GM23248 (cell line): ENCODE measurements at regions not wholly inside any gene's neighbourhood (a gene's known extent, or its start where the extent isn't known, plus 50 kb on each side); places are given as distances from the start of the nearest gene placed in this dataset.

Source experiments
- DNase-seq: peaks from one replicate; pipeline ENCODE4 v3.0.0-alpha.2; 2015
- H2AFZ ChIP-seq: fragments of 200-600 bp; sonication (generic); 2 replicates; pipeline ENCODE4 v1.6.1; 2016; ENCODE audit warnings: antibody characterized with exemption
- H3F3A ChIP-seq: fragments of 200-600 bp; sonication (generic); 2 replicates; pipeline ENCODE4 v1.6.1; 2016; ENCODE audit warnings: mild to moderate bottlenecking, antibody characterized with exemption, mixed run types; ENCODE audit not compliant: insufficient read depth
- H3K27ac ChIP-seq: fragments of 200-600 bp; sonication (generic); 2 replicates; pipeline ENCODE4 v1.5.1; 2016; ENCODE audit warnings: mild to moderate bottlenecking
- H3K27me3 ChIP-seq: fragments of 200-600 bp; sonication (generic); replicated peaks from 2 replicates; pipeline ENCODE4 v1.6.1; 2016; ENCODE audit warnings: mild to moderate bottlenecking; ENCODE audit not compliant: insufficient read depth
- H3K36me3 ChIP-seq: fragments of 200-600 bp; sonication (generic); 2 replicates; pipeline ENCODE4 v1.6.1; 2016; ENCODE audit warnings: low read depth, mild to moderate bottlenecking
- H3K4me1 ChIP-seq: fragments of 200-600 bp; sonication (generic); 2 replicates; pipeline ENCODE4 v1.6.1; 2016; ENCODE audit warnings: mild to moderate bottlenecking; ENCODE audit not compliant: insufficient read depth
- H3K4me2 ChIP-seq: fragments of 200-600 bp; sonication (generic); one replicate; pipeline ENCODE4 v1.6.1; 2016; ENCODE audit warnings: mild to moderate bottlenecking; ENCODE audit not compliant: unreplicated experiment
- H3K4me3 ChIP-seq: fragments of 200-600 bp; sonication (generic); 2 replicates; pipeline ENCODE4 v1.5.1; 2016; ENCODE audit warnings: mild to moderate bottlenecking
- H3K79me2 ChIP-seq: fragments of 200-600 bp; sonication (generic); 2 replicates; pipeline ENCODE4 v1.6.1; 2016; ENCODE audit warnings: mild to moderate bottlenecking; ENCODE audit not compliant: insufficient read depth
- H3K9ac ChIP-seq: fragments of 200-600 bp; sonication (generic); 2 replicates; pipeline ENCODE4 v1.6.1; 2016; ENCODE audit warnings: mild to moderate bottlenecking
- H3K9me2 ChIP-seq: fragments of 200-600 bp; sonication (generic); 2 replicates; pipeline ENCODE4 v1.6.1; 2016; ENCODE audit warnings: mixed run types, mild to moderate bottlenecking, moderate library complexity; ENCODE audit not compliant: insufficient read depth
- H3K9me3 ChIP-seq: fragments of 200-600 bp; sonication (generic); one replicate; pipeline ENCODE4 v1.6.1; 2017; ENCODE audit warnings: low read depth
- H4K20me1 ChIP-seq: fragments of 200-600 bp; sonication (generic); 2 replicates; pipeline ENCODE4 v1.6.0; 2016; ENCODE audit not compliant: insufficient read depth
- EZH2 ChIP-seq: fragments of 200-600 bp; sonication (generic); IDR thresholded peaks from 2 replicates; pipeline ENCODE4 v1.6.1; 2018; ENCODE audit warnings: antibody characterized with exemption, mild to moderate bottlenecking; ENCODE audit not compliant: insufficient read depth, poor library complexity, severe bottlenecking
- EZH2phosphoT487 ChIP-seq: fragments of 200-600 bp; sonication (generic); IDR thresholded peaks from 2 replicates; pipeline ENCODE4 v1.6.1; 2018; ENCODE audit warnings: antibody characterized with exemption, moderate library complexity, mild to moderate bottlenecking, low read depth; ENCODE audit not compliant: insufficient read depth
- WGBS, 2 experiments: methylation state at CpG; one replicate each; pipeline ENCODE4 v1.1.6; 2015 to 2017; ENCODE audit warnings: low lambda C conversion rate in 2 of 2, low coverage in 1 of 2; ENCODE audit errors: missing lambda C conversion rate in 2 of 2; 5-methylcytosine and 5-hydroxymethylcytosine counted together
- in situ Hi-C: fragments of 300-500 bp; cut with MboI; formaldehyde crosslinking; loops from 2 replicates; pipeline ENCODE4 v1.15.0; 2020

DNA sequence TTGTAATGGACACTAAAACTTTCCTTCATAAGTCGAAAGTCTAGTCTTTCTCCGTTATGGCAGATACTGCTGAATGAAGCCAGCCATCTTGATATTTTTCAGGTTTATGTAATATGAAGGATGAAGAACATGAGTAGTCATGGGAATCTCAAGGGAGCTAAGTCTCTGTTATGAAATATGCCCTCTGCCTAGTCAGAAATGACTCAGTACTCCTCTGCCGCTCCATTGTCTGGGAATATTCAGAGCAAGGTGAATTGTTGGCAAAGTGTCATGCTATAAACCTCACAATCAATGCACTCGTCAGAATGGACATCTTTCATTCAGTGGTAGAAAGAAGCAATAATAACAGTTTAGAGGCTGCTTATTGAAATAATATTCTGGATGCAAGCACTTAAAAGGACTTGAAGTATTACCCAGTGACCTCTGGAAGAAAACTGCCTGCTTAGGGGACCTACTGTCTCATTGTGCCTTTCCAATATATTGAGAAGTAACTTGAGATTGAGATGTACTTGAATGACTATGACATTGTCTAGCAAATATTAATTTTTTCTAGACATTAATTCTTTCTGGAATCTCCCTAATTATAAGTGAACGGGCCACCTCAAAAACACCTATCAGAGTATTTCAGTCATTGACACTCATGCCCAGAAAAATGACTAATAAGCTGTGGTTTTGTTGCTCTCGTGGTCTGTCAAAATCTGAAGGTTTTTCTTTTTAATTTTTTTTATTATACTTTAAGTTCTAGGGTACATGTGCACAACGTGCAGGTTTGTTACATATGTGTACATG lies 1011.5 kb upstream of the ACO1 start:
- H4K20me1 ChIP-seq = no peaks in the 10 kb centered on the region
- TF ChIP-seq EZH2phosphoT487 = no peak
- no peak for TF ChIP-seq EZH2
- 38 to 46% methylated on average over 7 of the region's 7 CpGs for WGBS, 2 experiments
- no peaks in the 10 kb centered on the region for H3K4me1 ChIP-seq
- no peak for DNase-seq
- H3K9me3 ChIP-seq = no peaks in the 10 kb centered on the region
- H3K4me2 ChIP-seq = no peak overlapping the region
- no peaks in the 10 kb centered on the region for H3K27me3 ChIP-seq
- H3K36me3 ChIP-seq = no peaks in the 10 kb centered on the region
- H3K9me2 ChIP-seq = no peaks in the 10 kb centered on the region
- in situ Hi-C loops = no loop called here
- H3F3A ChIP-seq = no peaks in the 10 kb centered on the region
- H3K79me2 ChIP-seq = no peaks in the 10 kb centered on the region
- H3K9ac ChIP-seq = no peak overlapping the region
- no peak overlapping the region for H3K27ac ChIP-seq
- H3K4me3 ChIP-seq = no peak overlapping the region
- no peak overlapping the region for H2AFZ ChIP-seq

DNA sequence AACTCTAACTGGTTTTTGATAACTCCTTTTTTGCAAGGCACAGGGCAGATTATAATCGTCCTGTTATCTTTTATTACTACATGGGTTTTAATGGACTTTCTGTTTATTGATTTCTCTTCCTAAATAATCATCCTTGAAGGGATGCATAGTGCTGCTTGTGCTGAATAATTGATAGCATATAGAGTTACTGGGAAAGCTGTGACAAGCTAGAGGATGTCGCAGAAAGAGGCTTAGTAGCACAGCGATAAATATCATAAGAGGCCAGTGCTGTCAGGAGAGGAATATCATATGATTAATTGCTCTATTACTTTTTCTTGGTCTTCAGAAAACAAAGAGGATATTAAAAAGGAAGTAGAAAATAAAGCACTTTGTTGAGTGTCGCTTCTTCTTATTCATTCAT lies 1007.1 kb upstream of the ACO1 start:
- no peak overlapping the region for H3K9ac ChIP-seq
- TF ChIP-seq EZH2phosphoT487 (no peak), EZH2 (no peak)
- H3K27me3 ChIP-seq = no peaks in the 10 kb centered on the region
- 49 to 55% methylated on average over 4 of the region's 4 CpGs for WGBS, 2 experiments
- H4K20me1 ChIP-seq = no peaks in the 10 kb centered on the region
- no peak for DNase-seq
- H3F3A ChIP-seq = no peaks in the 10 kb centered on the region
- no peak overlapping the region for H3K4me2 ChIP-seq
- H3K9me2 ChIP-seq = no peaks in the 10 kb centered on the region
- no peaks in the 10 kb centered on the region for H3K4me1 ChIP-seq
- H3K4me3 ChIP-seq = no peak overlapping the region
- H3K9me3 ChIP-seq = no peaks in the 10 kb centered on the region
- no peaks in the 10 kb centered on the region for H3K79me2 ChIP-seq
- H3K36me3 ChIP-seq = no peaks in the 10 kb centered on the region
- H2AFZ ChIP-seq = no peak overlapping the region
- in situ Hi-C loops = no loop called here
- H3K27ac ChIP-seq = no peak overlapping the region

DNA sequence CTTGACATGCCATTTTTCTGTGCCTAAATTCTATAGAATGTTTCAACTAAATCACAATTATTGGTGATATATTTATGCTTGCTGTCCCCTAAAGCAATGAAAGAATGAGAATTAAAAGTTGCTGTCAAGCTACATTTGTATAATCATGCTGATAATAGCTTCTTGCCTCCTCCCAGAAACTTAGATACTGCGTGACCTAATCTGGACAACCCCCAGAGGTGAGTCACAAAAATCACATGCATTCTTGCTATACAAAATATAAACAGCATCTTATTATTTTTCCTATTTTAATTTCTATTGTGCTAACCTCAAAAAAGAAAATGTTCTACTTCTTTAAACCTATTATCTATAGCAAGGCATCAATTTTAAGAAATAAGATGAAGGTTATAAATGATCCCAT lies 995.8 kb upstream of the ACO1 start:
- no peaks in the 10 kb centered on the region for H3K9me2 ChIP-seq
- no peak overlapping the region for H2AFZ ChIP-seq
- no peaks in the 10 kb centered on the region for H3K27me3 ChIP-seq
- TF ChIP-seq EZH2 = no peak
- TF ChIP-seq EZH2phosphoT487 = no peak
- no peaks in the 10 kb centered on the region for H3K36me3 ChIP-seq
- in situ Hi-C loops = no loop called here
- 39 to 57% methylated on average over 1 of the region's 1 CpG for WGBS, 2 experiments
- H3K9me3 ChIP-seq = no peaks in the 10 kb centered on the region
- H3K4me2 ChIP-seq = no peak overlapping the region
- H3K9ac ChIP-seq = no peak overlapping the region
- no peak overlapping the region for H3K4me3 ChIP-seq
- H3K27ac ChIP-seq = no peak overlapping the region
- no peaks in the 10 kb centered on the region for H4K20me1 ChIP-seq
- no peaks in the 10 kb centered on the region for H3K4me1 ChIP-seq
- no peak for DNase-seq
- H3K79me2 ChIP-seq = no peaks in the 10 kb centered on the region
- H3F3A ChIP-seq = no peaks in the 10 kb centered on the region

DNA sequence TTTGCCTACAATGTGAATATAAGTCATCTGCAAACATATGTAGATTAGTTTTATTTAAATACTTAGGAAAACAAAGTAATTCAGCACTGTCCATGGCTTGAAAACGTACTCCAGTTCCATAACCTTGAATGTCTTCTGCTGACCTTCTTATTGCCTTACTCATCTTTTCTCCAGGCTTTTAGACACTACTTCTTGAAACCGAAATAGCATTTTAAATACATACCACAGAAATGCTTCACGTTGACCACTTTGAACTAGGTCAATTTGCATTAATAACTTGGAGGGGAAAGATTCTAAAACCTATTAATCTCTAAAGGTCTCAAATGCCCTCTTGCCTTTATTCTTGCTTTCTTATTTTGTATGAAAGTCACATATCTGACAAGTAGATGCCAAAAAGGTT lies 995.4 kb upstream of the ACO1 start:
- Histone ChIP-seq H3K27ac (no peak overlapping the region), H4K20me1 (no peaks in the 10 kb centered on the region), H3F3A (no peaks in the 10 kb centered on the region), H2AFZ (no peak overlapping the region), H3K4me1 (no peaks in the 10 kb centered on the region), H3K27me3 (no peaks in the 10 kb centered on the region), H3K79me2 (no peaks in the 10 kb centered on the region), H3K9ac (no peak overlapping the region), H3K4me3 (no peak overlapping the region), H3K4me2 (no peak overlapping the region), H3K9me3 (no peaks in the 10 kb centered on the region), H3K36me3 (no peaks in the 10 kb centered on the region), H3K9me2 (no peaks in the 10 kb centered on the region)
- in situ Hi-C loops = no loop called here
- TF ChIP-seq EZH2phosphoT487 = no peak
- TF ChIP-seq EZH2 = no peak
- WGBS, 2 experiments = 14 to 33% methylated on average over 3 of the region's 3 CpGs
- no peak for DNase-seq
